ENCODE measurements at regions not wholly inside any gene's neighbourhood (a gene's known extent, or its start where the extent isn't known, plus 50 kb on each side); places are given as distances from the start of the nearest gene placed in this dataset.

DNA sequence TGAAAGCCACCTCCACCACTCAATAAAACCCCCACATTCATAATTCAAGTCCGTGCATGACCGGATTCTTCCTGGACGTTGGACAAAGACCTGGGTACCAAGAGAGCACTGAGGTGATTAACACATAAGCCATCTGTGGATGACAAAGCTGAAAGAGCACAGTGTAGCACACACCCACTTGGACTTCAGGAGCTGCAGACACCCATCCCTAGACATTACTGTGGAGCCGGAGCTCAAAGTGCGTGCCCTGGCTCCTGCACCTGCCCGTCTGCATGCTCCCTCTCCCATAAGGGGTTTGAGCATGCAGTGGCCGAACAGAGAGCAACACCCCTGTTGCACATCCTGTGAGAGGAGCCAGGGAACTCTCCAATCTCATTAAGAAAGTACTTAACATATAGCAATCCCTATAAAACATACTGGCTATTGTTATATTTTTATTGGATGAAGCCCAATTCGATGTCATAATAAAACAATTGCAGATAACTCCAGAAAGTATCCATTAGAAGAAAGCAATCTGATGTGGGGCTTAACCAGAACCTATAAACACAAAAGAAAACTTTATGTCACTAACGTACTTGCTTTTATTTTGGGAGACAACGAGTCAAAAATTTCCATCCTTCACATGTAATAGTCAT lies 1174.2 kb upstream of the C9orf72 start:
- DNase-seq (ENCODE audit: low spot score), result no peak

DNA sequence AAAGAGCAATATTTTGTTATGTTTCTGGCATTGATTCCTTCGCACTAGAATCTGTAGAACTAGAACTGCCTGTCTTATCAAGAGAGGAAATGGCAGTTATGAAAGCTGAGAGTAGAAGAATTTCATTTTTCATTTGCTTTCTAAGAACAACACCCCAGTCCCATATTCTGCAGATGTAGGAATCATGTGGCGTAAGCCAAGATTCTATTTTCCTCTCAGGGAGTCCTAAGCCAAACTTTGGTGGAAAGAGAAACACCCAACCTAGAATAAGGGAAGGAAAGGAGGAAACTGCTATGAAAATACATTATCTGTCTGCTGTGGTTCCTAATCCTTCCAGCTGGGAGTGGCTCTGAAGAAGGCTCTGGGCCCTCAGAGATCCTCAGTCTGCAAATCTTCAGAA lies 1176.9 kb upstream of the C9orf72 start:
- DNase-seq (ENCODE audit: low spot score), result no peak

DNA sequence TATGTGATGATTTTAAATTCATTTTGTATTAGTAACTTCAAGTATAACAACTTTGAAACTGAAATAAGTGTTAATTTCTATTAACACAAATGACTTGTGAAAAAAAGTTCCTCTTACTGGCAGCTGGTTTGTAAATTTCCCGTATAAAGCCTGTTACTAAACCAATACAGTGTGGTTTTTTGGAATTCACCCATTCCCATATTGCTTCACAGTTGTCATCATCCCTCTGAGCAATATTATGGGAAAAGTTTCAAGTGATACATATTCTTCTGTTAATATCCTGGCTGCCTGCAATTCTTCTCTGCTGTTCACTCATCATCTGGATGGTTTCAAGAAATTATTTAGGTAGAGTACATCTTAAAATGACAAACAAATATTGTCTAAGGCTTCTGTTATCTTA lies 1185.1 kb upstream of the C9orf72 start:
- no peak for DNase-seq (ENCODE audit: low spot score)

DNA sequence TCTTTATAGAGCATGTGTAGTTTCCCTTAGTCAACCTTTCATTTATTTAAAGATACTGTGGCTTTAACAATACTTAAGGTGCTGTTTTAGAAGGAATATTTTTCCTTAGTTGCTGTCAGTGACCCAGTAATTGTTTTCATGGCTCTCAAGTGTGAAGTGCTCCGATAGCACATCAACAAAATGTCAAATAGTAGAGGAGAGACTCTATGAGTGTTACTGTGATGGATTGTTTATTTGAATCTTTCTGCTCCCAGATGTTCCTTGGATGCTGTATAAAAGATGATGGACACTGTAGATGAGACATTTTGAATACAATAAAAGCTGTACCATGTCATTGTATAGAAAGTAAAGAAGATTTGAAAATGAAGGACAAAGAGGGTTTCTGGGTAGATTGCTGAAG lies 1185.7 kb upstream of the C9orf72 start:
- DNase-seq (ENCODE audit: low spot score), result no peak

DNA sequence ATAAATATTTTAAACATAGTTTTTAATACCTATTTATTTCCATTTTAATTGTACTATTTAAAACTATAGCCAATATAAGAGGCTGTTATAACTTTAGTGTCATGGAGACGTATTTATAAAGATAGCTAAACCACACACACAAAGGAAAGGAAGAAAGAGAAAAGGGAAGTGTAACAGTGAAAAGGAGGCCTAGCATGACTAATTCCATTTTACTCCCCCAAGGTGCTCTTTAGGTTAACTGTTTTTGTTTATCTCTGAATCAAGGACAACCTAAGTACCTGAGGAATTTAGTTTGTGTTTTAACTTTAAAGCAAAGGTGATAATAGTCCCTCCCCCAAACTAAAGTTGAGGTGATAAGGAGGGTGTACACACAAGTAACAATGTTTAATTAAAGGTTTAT lies 1188.9 kb upstream of the C9orf72 start:
- DNase-seq (ENCODE audit: low spot score), result no peak

DNA sequence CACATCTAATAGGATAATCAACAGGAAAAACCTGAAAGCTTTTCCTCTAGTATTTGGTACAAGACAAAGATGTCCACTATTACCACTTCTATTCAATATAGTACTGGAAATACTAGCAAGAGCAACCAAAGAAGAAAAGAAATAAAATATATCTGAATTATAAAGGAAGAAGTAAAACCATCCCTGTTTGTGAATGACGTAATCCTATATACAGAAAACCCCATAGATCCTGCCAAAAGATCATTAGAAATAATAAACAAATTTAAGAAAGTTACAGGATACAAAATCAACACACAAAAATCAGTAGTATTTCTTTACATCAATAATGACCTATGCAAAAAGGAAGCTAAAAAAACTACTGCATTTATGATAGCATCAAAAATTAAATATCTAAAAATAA lies 1191.3 kb upstream of the C9orf72 start:
- no peak for DNase-seq (ENCODE audit: low spot score)

DNA sequence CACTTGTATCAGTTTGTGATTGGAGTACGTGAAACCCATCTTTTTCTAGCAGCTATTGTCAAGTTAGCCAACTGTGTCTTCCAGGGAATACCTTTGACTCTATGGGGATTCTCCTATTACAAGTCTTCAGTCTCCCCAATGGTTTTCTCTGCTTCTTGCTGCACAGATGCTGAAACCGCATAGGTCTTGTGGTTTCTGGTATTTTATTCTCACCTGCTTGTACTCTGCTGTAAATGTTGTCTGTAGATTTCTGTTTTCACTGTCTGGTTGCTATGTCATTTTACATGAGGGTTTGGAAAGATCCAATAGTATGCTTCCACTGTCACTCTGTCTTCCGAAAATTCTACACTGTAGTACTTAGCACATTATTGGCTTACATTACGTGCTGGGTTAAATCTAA lies 1196.9 kb upstream of the C9orf72 start:
- DNase-seq (ENCODE audit: low spot score), result no peak

DNA sequence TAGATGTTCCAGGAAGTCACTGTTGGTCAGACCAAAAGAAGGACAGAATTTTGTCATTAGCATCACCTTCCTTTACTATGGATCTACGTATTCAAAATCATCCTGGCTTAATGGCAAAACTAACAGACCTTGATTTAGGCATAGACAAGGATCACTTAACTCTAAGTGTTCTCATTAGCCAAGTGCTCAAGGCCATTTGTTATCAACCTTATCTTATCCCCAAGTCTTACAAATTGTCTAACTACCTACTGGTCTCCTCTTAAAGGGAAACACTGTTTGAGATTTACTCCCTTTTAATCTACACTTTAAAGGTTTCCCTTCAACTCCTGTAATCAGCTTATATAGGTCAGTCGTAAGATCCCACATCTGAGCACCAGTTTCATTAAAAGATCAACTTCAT lies 1197.5 kb upstream of the C9orf72 start:
- no peak for DNase-seq (ENCODE audit: low spot score)

DNA sequence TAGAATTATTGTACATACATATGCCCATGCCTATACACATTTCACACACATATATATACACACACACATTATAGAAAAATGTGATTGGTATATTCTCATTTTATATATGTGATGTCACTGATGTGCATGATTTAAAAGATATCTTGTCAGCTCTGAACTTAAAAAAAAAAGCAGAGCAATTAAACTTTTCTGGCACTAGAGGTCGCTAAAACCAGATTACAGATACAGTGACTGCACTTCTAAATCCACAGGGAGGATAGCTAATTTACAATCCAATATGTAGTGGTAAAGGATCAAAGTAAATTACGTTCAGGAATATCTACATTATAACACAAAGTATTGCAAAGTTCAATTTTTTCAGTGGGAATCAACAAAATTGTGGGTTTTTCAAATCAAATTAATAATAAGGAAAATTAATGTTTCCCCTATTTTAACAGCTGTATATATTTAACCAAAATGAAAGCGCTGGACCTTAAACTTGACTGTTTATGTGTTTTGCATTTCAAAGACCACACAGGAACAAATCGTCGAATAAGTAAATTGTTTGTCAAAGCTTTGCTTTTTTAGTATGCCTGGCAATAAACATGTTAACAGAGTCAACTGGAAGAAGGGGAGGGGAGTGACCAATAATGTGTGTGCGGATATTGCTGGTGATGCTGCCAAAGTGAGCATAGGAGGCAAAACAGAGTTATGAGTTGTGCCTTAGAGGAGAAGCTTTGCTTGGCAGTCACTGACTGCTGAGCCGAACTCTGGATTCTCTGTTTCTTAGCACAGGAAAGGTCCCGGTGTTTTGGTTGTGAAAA lies 1201.4 kb upstream of the C9orf72 start:
- DNase-seq (ENCODE audit: low spot score), result peak; percentile 53

DNA sequence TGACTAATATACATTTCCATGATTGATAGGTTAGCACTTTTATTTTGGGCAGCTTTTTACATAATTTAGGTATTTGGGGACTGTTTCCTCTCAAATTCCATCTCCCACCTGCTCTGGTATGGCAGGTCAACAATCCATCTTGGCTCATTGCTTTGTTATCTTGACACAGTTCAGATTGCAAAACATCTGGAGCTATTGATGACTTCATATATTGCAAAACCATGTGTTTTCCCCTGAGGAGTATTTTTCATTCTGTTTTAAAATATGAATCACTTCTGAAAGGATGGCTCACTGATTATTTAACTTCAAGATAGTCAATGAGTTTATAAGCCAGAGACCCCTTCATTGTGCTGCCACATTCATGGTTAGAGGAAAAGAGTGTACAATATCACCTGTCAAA lies 1206.0 kb upstream of the C9orf72 start:
- DNase-seq (ENCODE audit: low spot score), result peak; percentile 40

DNA sequence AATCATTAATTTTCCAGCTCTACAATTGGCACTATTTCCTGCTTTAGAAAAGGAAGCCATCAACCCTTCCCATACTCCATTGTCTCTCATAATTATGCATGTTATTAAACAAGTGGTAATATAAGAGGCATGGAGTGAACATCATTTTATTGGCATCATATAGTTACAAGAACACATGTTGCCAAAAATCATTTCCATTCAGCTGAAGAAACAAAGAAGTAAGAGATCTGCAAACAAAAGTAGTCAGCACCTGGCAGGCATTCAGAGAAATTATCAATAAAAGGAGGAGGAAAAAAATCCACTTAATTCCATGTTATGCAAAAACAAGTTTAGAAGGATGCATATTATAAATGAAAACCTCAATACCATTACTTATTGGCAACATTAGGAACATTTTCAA lies 1208.2 kb upstream of the C9orf72 start:
- no peak for DNase-seq (ENCODE audit: low spot score)

DNA sequence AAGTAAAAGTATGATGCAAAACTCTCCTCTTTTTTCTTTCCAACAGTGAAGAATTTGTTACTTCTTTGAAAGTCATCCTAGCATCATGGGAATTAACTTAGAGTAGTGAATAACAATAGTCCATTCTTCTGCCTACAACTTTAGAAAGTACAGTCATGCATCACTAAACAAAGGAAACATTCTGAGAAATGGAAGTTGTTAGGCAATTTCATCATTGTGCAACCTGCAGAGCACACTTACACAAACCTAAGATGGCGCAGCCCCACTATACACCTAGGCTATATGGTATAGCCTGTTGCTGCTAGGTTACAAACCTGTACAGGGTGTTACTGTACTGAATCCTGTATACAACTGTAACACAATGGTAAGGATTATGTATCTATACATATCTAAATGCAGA lies 1209.3 kb upstream of the C9orf72 start:
- peak; percentile 55 for DNase-seq (ENCODE audit: low spot score)

DNA sequence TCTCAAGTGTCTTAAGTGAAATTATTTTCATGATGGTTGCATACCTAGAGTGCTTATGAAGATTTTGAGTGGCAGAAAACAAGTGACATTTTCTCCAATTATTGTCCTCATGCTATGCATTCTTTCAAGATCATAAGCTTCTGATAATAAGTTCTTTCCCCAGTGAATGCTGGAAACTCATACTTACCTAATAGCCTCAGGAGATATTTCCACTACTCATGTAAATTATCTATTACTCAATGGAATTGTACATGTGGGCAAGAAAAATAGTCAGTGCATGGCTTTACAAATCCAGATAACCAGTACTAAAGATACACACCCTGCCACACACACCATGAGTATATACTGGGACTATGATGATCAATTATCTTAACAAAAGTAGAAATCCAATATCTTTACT lies 1219.4 kb upstream of the C9orf72 start:
- DNase-seq (ENCODE audit: low spot score), result no peak

DNA sequence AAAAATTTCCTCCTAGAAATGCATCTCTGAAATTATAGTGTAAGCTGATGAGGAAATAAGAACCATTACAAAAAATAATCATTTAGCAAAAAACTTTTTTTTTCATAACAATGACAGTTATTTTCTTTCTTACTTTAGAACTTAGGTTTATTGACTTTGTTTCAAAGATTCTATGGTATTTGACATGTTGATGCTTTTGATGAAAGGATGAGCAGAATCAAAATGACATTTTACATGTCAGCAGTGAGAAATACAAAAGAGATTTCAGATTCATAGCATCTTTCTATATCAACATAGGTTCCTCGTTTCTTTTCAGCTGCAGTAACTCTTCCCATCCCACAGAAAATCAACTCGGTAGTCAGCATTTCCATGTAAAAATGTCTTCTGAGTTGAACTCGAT lies 1226.6 kb upstream of the C9orf72 start:
- DNase-seq (ENCODE audit: low spot score), result no peak

DNA sequence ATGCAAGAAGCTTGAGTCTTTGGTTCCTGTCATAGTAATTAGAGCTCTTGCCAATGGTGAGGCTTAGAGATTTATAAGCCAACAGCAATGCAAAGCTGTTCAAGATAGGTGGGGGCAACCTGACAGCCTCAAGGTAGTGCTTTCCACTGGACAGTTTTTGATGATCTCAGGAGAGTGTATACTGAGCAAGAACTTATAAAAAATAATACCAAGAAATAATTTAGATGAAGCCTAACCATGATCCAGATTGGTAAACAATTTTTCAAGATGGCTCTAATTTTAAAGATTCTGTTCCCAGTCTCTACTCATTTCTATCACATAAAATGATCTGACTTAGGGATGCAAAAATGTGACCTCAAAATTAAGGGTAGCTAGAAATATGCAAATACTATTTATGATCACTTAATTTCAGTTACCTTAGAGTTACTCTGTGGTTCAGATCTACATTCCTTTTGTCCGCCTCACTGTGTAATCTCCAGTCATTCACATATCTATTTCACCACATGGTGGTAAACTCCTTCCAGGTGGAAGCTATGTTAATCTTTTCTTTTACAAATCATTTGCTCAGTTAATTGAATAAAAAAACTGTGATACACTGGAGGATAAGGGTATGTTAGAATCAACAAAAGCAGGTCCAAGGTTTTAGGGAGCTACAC lies 1228.0 kb upstream of the C9orf72 start:
- DNase-seq (ENCODE audit: low spot score), result peak; percentile 82

DNA sequence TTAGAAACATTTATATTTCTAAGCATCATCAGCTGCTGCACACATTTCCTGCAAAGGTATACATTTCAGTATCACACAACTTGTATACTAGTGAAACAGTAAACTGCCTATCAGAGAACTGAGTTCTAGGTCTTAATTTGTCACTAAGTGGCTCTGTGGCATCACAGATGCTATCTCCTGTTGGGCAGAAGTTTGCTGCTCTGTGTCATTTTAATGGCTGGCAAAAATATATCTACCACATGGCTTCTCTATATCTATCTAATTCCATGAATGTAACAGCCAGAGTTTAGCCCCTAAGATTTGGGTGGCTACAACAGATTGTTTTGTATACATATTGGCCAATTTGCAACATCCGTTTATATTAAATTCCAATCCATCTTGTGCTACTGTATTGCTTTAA lies 1231.9 kb upstream of the C9orf72 start:
- DNase-seq (ENCODE audit: low spot score), result no peak

DNA sequence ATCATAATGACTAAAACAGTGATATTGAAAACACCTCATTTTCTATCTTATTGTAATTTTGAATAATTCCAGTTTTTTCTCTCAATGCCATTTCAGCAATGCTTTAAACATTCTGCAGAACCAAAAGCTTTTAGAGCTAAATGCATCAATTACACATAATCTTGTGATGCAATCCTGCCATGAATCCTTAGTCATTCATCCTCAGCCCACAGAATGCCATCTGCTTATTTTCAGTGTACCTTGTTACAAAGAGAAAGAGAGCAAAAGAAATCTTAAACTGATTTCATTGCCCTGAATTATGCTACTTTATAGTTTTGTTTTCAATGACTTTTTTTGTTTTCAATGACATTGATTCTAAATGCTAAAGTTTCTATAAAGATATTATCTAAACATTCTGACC lies 1234.8 kb upstream of the C9orf72 start:
- DNase-seq (ENCODE audit: low spot score), result peak; percentile 64

DNA sequence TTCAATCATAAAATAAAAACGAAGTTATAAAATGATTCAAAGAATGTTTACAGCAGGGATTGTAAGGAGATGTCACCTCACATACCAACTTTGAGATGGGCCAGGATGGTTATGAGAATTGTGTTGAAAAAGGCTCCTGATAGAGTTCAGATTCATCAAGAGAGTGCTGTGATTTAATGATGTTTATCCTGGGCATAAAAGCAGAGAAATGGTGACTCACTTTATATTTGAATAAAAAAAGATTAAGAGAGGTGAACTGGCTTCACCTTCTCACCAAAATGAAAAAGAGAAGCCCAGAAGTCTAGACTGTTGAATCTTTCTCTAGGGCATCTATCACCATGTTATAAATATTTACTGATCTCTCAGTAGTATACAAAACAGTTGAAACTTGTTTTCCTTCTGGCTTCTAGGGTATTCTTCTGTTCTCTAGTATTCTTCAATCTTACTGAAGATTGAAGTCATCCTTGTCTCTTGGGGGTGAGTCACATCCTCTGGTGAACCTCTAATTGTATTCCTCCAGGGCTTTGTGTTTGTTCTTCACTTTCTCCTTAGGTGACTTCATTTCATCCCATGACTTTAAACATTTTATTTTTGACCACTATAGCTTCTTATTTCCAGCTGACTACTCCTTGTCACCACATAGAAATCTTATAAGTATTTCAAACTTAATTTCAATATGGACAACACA lies 1237.3 kb upstream of the C9orf72 start:
- peak; percentile 88 for DNase-seq (ENCODE audit: low spot score)

DNA sequence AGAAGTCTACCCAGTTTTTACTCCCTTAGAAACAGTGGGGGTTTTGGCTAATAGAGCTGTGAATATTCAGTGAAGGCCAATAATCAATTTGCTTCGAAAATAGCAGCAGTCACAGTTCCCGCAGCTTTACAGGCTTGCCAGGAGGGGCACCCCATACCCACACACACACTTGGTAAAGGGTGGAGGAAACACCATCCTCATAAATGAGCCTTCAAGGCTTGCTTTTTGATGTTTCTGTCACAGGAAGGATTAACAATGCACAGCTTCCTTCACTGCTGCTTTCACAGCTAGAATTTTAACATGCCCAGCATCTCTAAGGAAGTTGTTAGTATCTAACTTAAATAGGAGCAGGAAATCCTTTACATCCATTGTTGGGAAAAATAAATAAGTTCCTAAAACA lies 1247.5 kb upstream of the C9orf72 start:
- no peak for DNase-seq (ENCODE audit: low spot score)

DNA sequence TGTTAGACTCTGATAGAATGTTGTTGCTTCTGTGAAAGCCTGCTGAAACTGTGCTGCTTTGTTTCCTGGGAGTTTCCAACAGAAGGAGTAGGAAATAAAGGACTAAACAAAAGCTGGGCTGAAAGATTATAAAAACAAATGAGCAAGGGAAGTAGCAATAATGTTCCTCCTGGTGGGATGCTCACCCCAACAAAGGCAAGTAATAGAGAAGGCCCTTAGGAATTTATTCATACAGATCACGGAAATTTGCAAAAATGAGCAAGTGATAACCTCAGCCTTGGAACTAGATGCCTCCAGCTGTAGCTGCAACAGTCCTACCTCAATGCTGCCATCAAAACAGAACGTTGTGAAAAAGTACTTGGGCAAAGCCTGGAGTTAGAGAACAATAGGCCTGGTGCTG lies 1248.0 kb upstream of the C9orf72 start:
- DNase-seq (ENCODE audit: low spot score), result no peak

DNA sequence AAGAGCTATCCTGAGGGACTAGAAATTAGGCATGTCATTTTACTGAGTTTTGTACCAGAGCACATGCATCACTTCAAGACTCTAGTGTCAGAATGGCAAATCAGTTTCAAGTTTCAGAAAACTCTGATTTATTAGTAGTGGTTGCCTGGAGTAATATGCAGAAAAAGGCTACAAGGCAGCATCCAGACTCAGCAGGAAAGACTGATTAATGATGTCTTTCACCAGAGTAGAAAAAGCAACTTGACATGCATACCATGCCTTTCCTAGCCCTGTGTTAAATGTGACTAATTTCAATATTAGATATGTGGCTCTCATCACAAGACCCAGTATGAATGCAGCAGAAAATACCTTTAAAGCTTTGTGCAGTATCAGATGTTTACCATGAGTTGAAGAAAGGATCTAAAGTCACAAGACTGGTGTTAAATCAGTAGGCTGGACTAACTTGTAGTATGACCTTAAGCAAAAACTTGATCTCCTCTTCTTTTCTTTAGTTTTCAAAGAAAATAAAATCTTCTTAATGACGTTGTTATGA lies 1251.2 kb upstream of the C9orf72 start:
- no peak for DNase-seq (ENCODE audit: low spot score)

DNA sequence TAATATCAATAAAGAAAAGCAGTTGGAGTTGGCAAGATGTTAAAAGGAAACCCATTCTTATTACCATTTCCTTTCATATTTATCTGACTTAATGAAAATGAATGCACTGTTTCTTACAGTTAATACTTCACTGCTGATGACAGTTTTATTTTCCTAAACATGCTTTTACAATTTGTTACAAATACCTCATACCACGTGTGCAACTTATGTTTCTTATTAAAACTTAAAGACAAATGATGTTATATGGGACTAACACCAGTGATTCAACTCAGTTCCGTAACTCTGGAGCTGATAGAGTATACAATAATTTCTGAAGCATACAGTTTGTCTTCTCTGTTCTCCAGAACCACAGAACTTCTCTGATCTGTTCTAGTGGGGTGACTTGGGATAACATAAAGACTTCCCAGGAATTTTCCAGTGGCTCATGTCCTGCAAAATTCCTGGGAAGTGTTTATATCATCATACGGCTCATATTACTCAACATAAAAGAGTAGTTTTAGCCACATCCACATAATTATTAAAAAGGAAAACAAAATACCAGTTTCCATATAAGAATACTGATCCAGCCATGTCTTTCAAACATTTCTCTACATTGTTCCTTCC lies 1259.0 kb upstream of the C9orf72 start:
- no peak for DNase-seq (ENCODE audit: low spot score)
